CD14-positive monocyte (primary cell): ENCODE measurements at regions not wholly inside any gene's neighbourhood (a gene's known extent, or its start where the extent isn't known, plus 50 kb on each side); places are given as distances from the start of the nearest gene placed in this dataset.

Experiments
- DNase-seq, 3 donors: peaks; one replicate each; pipeline ENCODE4 v3.0.0-alpha.2; 2011 to 2022
- H2AFZ ChIP-seq: 2 replicates; pipeline ENCODE4 v1.6.0; 2012; ENCODE audit warnings: mild to moderate bottlenecking, low read depth, low read length, inconsistent platforms; ENCODE audit not compliant: insufficient read depth, poor library complexity, severe bottlenecking
- H3K27ac ChIP-seq, 2 donors: 1 replicate in 1 of 2; 2 replicates in 1 of 2; pipeline ENCODE4 v1.5.1; 2012 to 2013; ENCODE audit warnings: low read length in 2 of 2, control low read depth in 1 of 2, inconsistent platforms in 1 of 2, low read depth in 1 of 2, mild to moderate bottlenecking in 1 of 2
- H3K27me3 ChIP-seq, 2 donors: one replicate each; pipeline versions ENCODE4 v1.6.0 to v1.6.1; 2011 to 2013; ENCODE audit warnings: low read length in 2 of 2; ENCODE audit not compliant: control insufficient read depth in 2 of 2, insufficient read depth in 2 of 2
- H3K36me3 ChIP-seq, 2 donors: replicated peaks in 1 of 2; 1 replicate in 1 of 2; 2 replicates in 1 of 2; pipeline versions ENCODE4 v1.5.1 to v1.6.1; 2012 to 2013; ENCODE audit warnings: low read length in 2 of 2, control low read depth in 1 of 2, inconsistent platforms in 1 of 2, mild to moderate bottlenecking in 1 of 2; ENCODE audit not compliant: insufficient read depth in 2 of 2, control insufficient read depth in 1 of 2
- H3K4me1 ChIP-seq, 2 donors: 1 replicate in 1 of 2; 2 replicates in 1 of 2; pipeline versions ENCODE4 v1.5.1 to v1.6.1; 2012 to 2013; ENCODE audit warnings: low read length in 2 of 2, control low read depth in 1 of 2, inconsistent platforms in 1 of 2, mild to moderate bottlenecking in 1 of 2, moderate library complexity in 1 of 2; ENCODE audit not compliant: insufficient read depth in 2 of 2, control insufficient read depth in 1 of 2
- H3K4me2 ChIP-seq: replicated peaks from 2 replicates; pipeline ENCODE3; 2012; ENCODE audit warnings: low read length, moderate library complexity, mild to moderate bottlenecking; ENCODE audit not compliant: poor library complexity, severe bottlenecking; ENCODE audit errors: extremely low read depth
- H3K4me3 ChIP-seq, 3 experiments: fragments of 200-600 bp in 1 of 3; sonication (generic) in 1 of 3; replicated peaks in 1 of 3; 1 replicate in 2 of 3; 2 replicates in 1 of 3; pipeline ENCODE4 v1.5.1; 2011 to 2013; ENCODE audit warnings: low read length in 3 of 3, mild to moderate bottlenecking in 3 of 3, control low read depth in 2 of 3, low read depth in 2 of 3, inconsistent platforms in 1 of 3, moderate library complexity in 1 of 3
- H3K79me2 ChIP-seq: 2 replicates; pipeline ENCODE4 v1.6.0; 2012; ENCODE audit warnings: mild to moderate bottlenecking, control low read depth, inconsistent platforms, low read length, moderate library complexity; ENCODE audit not compliant: insufficient read depth
- H3K9ac ChIP-seq: 2 replicates; pipeline ENCODE4 v1.6.0; 2017; ENCODE audit warnings: low read length, mild to moderate bottlenecking; ENCODE audit not compliant: insufficient read depth, poor library complexity, severe bottlenecking
- H3K9me3 ChIP-seq, 2 donors: replicated peaks in 1 of 2; 1 replicate in 1 of 2; 2 replicates in 1 of 2; pipeline versions ENCODE4 v1.5.1 to v1.6.1; 2012 to 2013; ENCODE audit warnings: low read length in 2 of 2, control low read depth in 1 of 2; ENCODE audit not compliant: control insufficient read depth in 1 of 2, insufficient read depth in 1 of 2
- H4K20me1 ChIP-seq: 2 replicates; pipeline ENCODE4 v1.6.0; 2012; ENCODE audit warnings: mild to moderate bottlenecking, low read length, control low read depth, moderate library complexity; ENCODE audit not compliant: insufficient read depth
- H3K27ac Mint-ChIP-seq, 7 donors: one replicate each; pipeline ENCODE4 v1.8.0; 2020; ENCODE audit warnings: mild to moderate bottlenecking in 7 of 7, mixed read lengths in 7 of 7, moderate library complexity in 6 of 7, inconsistent platforms in 2 of 7
- H3K27me3 Mint-ChIP-seq, 3 donors: one replicate each; pipeline ENCODE4 v1.8.0; 2021 to 2022; ENCODE audit warnings: low read depth in 3 of 3, mild to moderate bottlenecking in 3 of 3, mixed read lengths in 3 of 3, moderate library complexity in 3 of 3, inconsistent platforms in 1 of 3
- H3K36me3 Mint-ChIP-seq, 2 donors: one replicate each; pipeline ENCODE4 v1.8.0; 2020; ENCODE audit warnings: mixed read lengths in 2 of 2, inconsistent platforms in 1 of 2, mild to moderate bottlenecking in 1 of 2
- H3K4me1 Mint-ChIP-seq: one replicate; pipeline ENCODE4 v1.8.0; 2020; ENCODE audit warnings: mild to moderate bottlenecking, mixed read lengths
- H3K4me3 Mint-ChIP-seq, 2 donors: one replicate each; pipeline ENCODE4 v1.8.0; 2020; ENCODE audit warnings: mild to moderate bottlenecking in 2 of 2, mixed read lengths in 2 of 2, moderate library complexity in 1 of 2
- H3K9me3 Mint-ChIP-seq, 7 donors: one replicate each; pipeline ENCODE4 v1.8.0; 2020 to 2022; ENCODE audit warnings: mixed read lengths in 7 of 7, mild to moderate bottlenecking in 6 of 7, moderate library complexity in 6 of 7, inconsistent platforms in 2 of 7
- CTCF ChIP-seq: fragments of 200-600 bp; IDR thresholded peaks from one replicate; pipeline ENCODE4 v1.8.0; 2022; ENCODE audit warnings: antibody characterized with exemption, mild to moderate bottlenecking
- WGBS: methylation state at CpG from one replicate; pipeline ENCODE4 v1.1.5; 2013; ENCODE audit warnings: missing lambda C conversion rate; ENCODE audit not compliant: insufficient coverage; 5-methylcytosine and 5-hydroxymethylcytosine counted together
- intact Hi-C, 2 donors: fragments of 100-400 bp; cut with micrococcal nuclease; formaldehyde crosslinking; loops; one replicate each; pipeline versions ENCODE4 v1.15.0 to v1.15.1; 2023

- peaks cover 0 to 7% of the 10 kb centered on the region in 2 donors for H3K9me3 ChIP-seq
- H2AFZ ChIP-seq, result no peak overlapping the region
- Mint-ChIP-seq H3K27me3 (peaks cover 0 to 2% (median 0%) of the 10 kb centered on the region in 3 donors), H3K9me3 (peaks cover 0 to 5% (median 0%) of the 10 kb centered on the region in 7 donors), H3K4me1 (no peaks in the 10 kb centered on the region), H3K4me3 (no peak overlapping the region), H3K36me3 (no peaks in the 10 kb centered on the region), H3K27ac (no peak overlapping the region)
- intact Hi-C loops, result no loop called here
- no peak overlapping the region for H3K4me3 ChIP-seq
- H3K79me2 ChIP-seq, result no peaks in the 10 kb centered on the region
- TF ChIP-seq CTCF, result no peak
- no peaks in the 10 kb centered on the region for H4K20me1 ChIP-seq
- no peak overlapping the region for H3K4me2 ChIP-seq
- no peaks in the 10 kb centered on the region for H3K36me3 ChIP-seq
- WGBS, result 100% methylated on average over 1 of the region's 1 CpG
- no peak overlapping the region for H3K27ac ChIP-seq
- no peaks in the 10 kb centered on the region for H3K4me1 ChIP-seq
- H3K9ac ChIP-seq, result no peak overlapping the region
- H3K27me3 ChIP-seq, result no peaks in the 10 kb centered on the region
- DNase-seq, result no peak
Measured at GRCh38 chr12:74820324-74820723, 282.7 kb downstream of the ATXN7L3B start.

- intact Hi-C loops, result no loop called here
- Mint-ChIP-seq H3K36me3 (no peaks in the 10 kb centered on the region), H3K27ac (no peak overlapping the region), H3K4me1 (no peaks in the 10 kb centered on the region), H3K9me3 (peaks cover 2 to 15% (median 11%) of the 10 kb centered on the region in 7 donors), H3K27me3 (peaks cover 0 to 1% (median 0%) of the 10 kb centered on the region in 3 donors), H3K4me3 (no peak overlapping the region)
- H3K27me3 ChIP-seq, result no peaks in the 10 kb centered on the region
- H3K4me2 ChIP-seq, result no peak overlapping the region
- no peaks in the 10 kb centered on the region for H3K4me1 ChIP-seq
- H4K20me1 ChIP-seq, result no peaks in the 10 kb centered on the region
- TF ChIP-seq CTCF, result no peak
- 44% methylated on average over 1 of the region's 2 CpGs for WGBS
- no peak overlapping the region for H3K27ac ChIP-seq
- peaks cover 4 to 8% of the 10 kb centered on the region in 2 donors for H3K9me3 ChIP-seq
- H3K36me3 ChIP-seq, result no peaks in the 10 kb centered on the region
- H3K79me2 ChIP-seq, result no peaks in the 10 kb centered on the region
- no peak overlapping the region for H3K4me3 ChIP-seq
- no peak overlapping the region for H3K9ac ChIP-seq
- DNase-seq, result no peak
- H2AFZ ChIP-seq, result no peak overlapping the region
Measured at GRCh38 chr12:74836567-74836966, 298.9 kb downstream of the ATXN7L3B start.
